ENCODE measurements at regions not wholly inside any gene's neighbourhood (a gene's known extent, or its start where the extent isn't known, plus 50 kb on each side); places are given as distances from the start of the nearest gene placed in this dataset.
A peak's percentile ranks its signal among the peaks of the same experiment; 100 is the strongest.

GRCh38 chr3:144523396-144523795 is 551.8 kb downstream of the DIPK2A start:
- TF ChIP-seq SUZ12 (IDR thresholded peaks at IDR 0.05; ENCODE audit: extremely low read depth, insufficient read depth, insufficient read length) = no peak
- TF ChIP-seq YY1 (IDR thresholded peaks at IDR 0.05; ENCODE audit: insufficient read depth, insufficient read length) = no peak
- no peak for TF ChIP-seq ZNF274 (IDR thresholded peaks at IDR 0.05; ENCODE audit: low read depth, low read length)
- no peak overlapping the region for H3K4me3 ChIP-seq (ENCODE audit: insufficient read length, low read depth)
- H3K36me3 ChIP-seq (ENCODE audit: insufficient read depth, insufficient read length, low read length) = no peaks in the 10 kb centered on the region
- no peak overlapping the region for H3K9ac ChIP-seq (ENCODE audit: insufficient read length, low read depth)
- no peaks in the 10 kb centered on the region for H3K4me1 ChIP-seq (ENCODE audit: insufficient read depth, insufficient read length)
- H3K27me3 ChIP-seq (ENCODE audit: insufficient read depth, insufficient read length) = no peaks in the 10 kb centered on the region
- DNase-seq (ENCODE audit: low read depth, low spot score) = no peak
- no peaks in the 10 kb centered on the region for H3K9me3 ChIP-seq (ENCODE audit: insufficient read depth, low read length)

DNA sequence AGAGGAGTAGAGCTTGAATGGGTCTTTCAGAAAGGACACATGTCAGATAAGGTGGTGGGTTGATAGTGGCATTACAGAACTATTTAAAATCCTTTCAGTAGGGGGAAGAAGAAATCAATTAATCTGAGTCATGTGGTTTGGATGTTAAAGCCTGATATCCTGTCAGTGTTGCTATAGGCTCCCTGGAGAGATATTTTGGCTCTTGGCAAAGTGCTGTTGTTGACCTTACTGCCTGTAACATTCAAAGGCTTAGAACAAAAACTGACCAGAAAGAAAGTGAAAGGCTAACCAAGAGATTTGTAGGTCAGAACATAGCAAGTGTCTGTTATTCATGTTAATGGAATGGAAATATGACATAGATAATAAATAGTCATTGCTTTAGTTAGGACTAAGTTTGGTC is 552.9 kb downstream of the DIPK2A start:
- no peak overlapping the region for H3K4me3 ChIP-seq (ENCODE audit: insufficient read length, low read depth)
- DNase-seq (ENCODE audit: low read depth, low spot score) = no peak
- TF ChIP-seq SUZ12 (IDR thresholded peaks at IDR 0.05; ENCODE audit: extremely low read depth, insufficient read depth, insufficient read length) (no peak), ZNF274 (IDR thresholded peaks at IDR 0.05; ENCODE audit: low read depth, low read length) (no peak), YY1 (IDR thresholded peaks at IDR 0.05; ENCODE audit: insufficient read depth, insufficient read length) (no peak)
- no peaks in the 10 kb centered on the region for H3K27me3 ChIP-seq (ENCODE audit: insufficient read depth, insufficient read length)
- H3K36me3 ChIP-seq (ENCODE audit: insufficient read depth, insufficient read length, low read length) = no peaks in the 10 kb centered on the region
- no peak overlapping the region for H3K9ac ChIP-seq (ENCODE audit: insufficient read length, low read depth)
- H3K9me3 ChIP-seq (ENCODE audit: insufficient read depth, low read length) = no peaks in the 10 kb centered on the region
- H3K4me1 ChIP-seq (ENCODE audit: insufficient read depth, insufficient read length) = no peaks in the 10 kb centered on the region

DNA sequence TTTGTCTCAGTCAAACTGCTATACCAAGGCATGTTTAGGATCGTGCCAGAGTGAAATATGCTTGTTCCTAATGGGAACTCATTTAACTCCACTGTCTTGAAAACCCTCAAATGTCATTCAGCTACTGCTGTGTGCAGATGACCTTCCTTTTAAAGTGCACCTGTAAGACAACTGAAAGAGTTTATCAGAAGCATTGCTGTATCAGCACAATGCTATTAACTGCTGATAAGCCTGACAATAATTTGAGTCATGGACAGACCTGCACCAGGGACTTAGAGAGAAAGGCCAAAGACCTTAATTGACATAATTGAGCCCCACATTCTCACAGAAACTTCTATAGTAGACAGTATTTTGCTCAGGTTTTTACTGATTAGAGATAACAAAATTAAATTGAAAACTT is 557.9 kb downstream of the DIPK2A start:
- Histone ChIP-seq H3K27me3 (ENCODE audit: insufficient read depth, insufficient read length) (no peaks in the 10 kb centered on the region), H3K4me1 (ENCODE audit: insufficient read depth, insufficient read length) (no peaks in the 10 kb centered on the region), H3K9me3 (ENCODE audit: insufficient read depth, low read length) (no peaks in the 10 kb centered on the region), H3K4me3 (ENCODE audit: insufficient read length, low read depth) (no peak overlapping the region), H3K36me3 (ENCODE audit: insufficient read depth, insufficient read length, low read length) (no peaks in the 10 kb centered on the region), H3K9ac (ENCODE audit: insufficient read length, low read depth) (no peak overlapping the region)
- TF ChIP-seq ZNF274 (IDR thresholded peaks at IDR 0.05; ENCODE audit: low read depth, low read length) (no peak), SUZ12 (IDR thresholded peaks at IDR 0.05; ENCODE audit: extremely low read depth, insufficient read depth, insufficient read length) (no peak), YY1 (IDR thresholded peaks at IDR 0.05; ENCODE audit: insufficient read depth, insufficient read length) (no peak)
- no peak for DNase-seq (ENCODE audit: low read depth, low spot score)

DNA sequence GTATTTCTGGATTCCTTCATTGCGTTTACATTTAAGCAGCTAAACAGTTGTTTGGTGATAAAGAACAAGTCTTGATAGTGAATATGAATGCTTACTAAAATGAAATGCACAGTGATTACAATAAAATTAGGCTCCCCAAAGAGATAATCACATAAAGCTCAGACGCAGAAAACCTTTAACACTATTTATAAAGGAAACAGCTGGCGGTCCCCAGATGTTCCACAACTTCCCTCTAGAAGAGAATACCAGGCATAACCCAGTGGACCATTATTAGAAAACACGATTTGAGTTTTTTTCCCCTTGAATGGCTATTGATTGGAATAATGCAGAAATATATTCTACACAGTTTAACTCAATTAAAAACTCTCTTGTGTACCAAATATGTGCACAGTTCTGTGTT is 573.2 kb downstream of the DIPK2A start:
- no peaks in the 10 kb centered on the region for H3K9me3 ChIP-seq (ENCODE audit: insufficient read depth, low read length)
- no peak for DNase-seq (ENCODE audit: low read depth, low spot score)
- TF ChIP-seq SUZ12 (IDR thresholded peaks at IDR 0.05; ENCODE audit: extremely low read depth, insufficient read depth, insufficient read length) (no peak), ZNF274 (IDR thresholded peaks at IDR 0.05; ENCODE audit: low read depth, low read length) (no peak), YY1 (IDR thresholded peaks at IDR 0.05; ENCODE audit: insufficient read depth, insufficient read length) (no peak)
- H3K4me3 ChIP-seq (ENCODE audit: insufficient read length, low read depth) = no peak overlapping the region
- no peaks in the 10 kb centered on the region for H3K27me3 ChIP-seq (ENCODE audit: insufficient read depth, insufficient read length)
- H3K9ac ChIP-seq (ENCODE audit: insufficient read length, low read depth) = no peak overlapping the region
- H3K36me3 ChIP-seq (ENCODE audit: insufficient read depth, insufficient read length, low read length) = no peaks in the 10 kb centered on the region
- no peaks in the 10 kb centered on the region for H3K4me1 ChIP-seq (ENCODE audit: insufficient read depth, insufficient read length)

GRCh38 chr3:144546539-144546938 is 574.9 kb downstream of the DIPK2A start:
- H3K4me1 ChIP-seq (ENCODE audit: insufficient read depth, insufficient read length) = no peaks in the 10 kb centered on the region
- H3K36me3 ChIP-seq (ENCODE audit: insufficient read depth, insufficient read length, low read length) = no peaks in the 10 kb centered on the region
- no peak for DNase-seq (ENCODE audit: low read depth, low spot score)
- no peak overlapping the region for H3K4me3 ChIP-seq (ENCODE audit: insufficient read length, low read depth)
- H3K27me3 ChIP-seq (ENCODE audit: insufficient read depth, insufficient read length) = no peaks in the 10 kb centered on the region
- TF ChIP-seq ZNF274 (IDR thresholded peaks at IDR 0.05; ENCODE audit: low read depth, low read length) (no peak), SUZ12 (IDR thresholded peaks at IDR 0.05; ENCODE audit: extremely low read depth, insufficient read depth, insufficient read length) (no peak), YY1 (IDR thresholded peaks at IDR 0.05; ENCODE audit: insufficient read depth, insufficient read length) (no peak)
- H3K9me3 ChIP-seq (ENCODE audit: insufficient read depth, low read length) = no peaks in the 10 kb centered on the region
- H3K9ac ChIP-seq (ENCODE audit: insufficient read length, low read depth) = no peak overlapping the region

GRCh38 chr3:144548346-144548745 is 576.7 kb downstream of the DIPK2A start:
- no peaks in the 10 kb centered on the region for H3K27me3 ChIP-seq (ENCODE audit: insufficient read depth, insufficient read length)
- no peaks in the 10 kb centered on the region for H3K4me1 ChIP-seq (ENCODE audit: insufficient read depth, insufficient read length)
- no peaks in the 10 kb centered on the region for H3K36me3 ChIP-seq (ENCODE audit: insufficient read depth, insufficient read length, low read length)
- no peak overlapping the region for H3K4me3 ChIP-seq (ENCODE audit: insufficient read length, low read depth)
- H3K9ac ChIP-seq (ENCODE audit: insufficient read length, low read depth) = no peak overlapping the region
- no peak for TF ChIP-seq SUZ12 (IDR thresholded peaks at IDR 0.05; ENCODE audit: extremely low read depth, insufficient read depth, insufficient read length)
- TF ChIP-seq YY1 (IDR thresholded peaks at IDR 0.05; ENCODE audit: insufficient read depth, insufficient read length) = no peak
- no peak for DNase-seq (ENCODE audit: low read depth, low spot score)
- no peaks in the 10 kb centered on the region for H3K9me3 ChIP-seq (ENCODE audit: insufficient read depth, low read length)

DNA sequence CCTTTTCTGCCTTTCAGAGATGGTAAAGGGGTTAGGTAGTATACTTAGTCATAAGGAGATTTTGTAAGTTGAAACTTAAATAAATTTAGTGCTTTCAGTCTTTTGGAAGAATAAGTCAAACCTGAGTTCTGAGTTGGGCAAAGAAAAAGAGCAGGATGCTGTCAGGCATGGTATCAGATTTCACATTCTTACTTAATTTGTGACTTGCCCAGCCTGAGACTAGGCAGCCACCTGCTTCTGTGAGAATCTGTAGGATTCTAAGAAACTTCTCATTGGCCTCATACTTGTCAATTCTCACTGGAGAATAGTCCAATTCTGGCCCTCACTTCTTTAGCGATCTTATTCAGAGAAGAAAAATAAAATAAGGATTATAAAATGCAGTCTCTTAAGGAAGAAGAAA is 577.5 kb downstream of the DIPK2A start:
- TF ChIP-seq SUZ12 (IDR thresholded peaks at IDR 0.05; ENCODE audit: extremely low read depth, insufficient read depth, insufficient read length) = no peak
- no peak for TF ChIP-seq YY1 (IDR thresholded peaks at IDR 0.05; ENCODE audit: insufficient read depth, insufficient read length)
- no peak for TF ChIP-seq ZNF274 (IDR thresholded peaks at IDR 0.05; ENCODE audit: low read depth, low read length)
- Histone ChIP-seq H3K27me3 (ENCODE audit: insufficient read depth, insufficient read length) (no peaks in the 10 kb centered on the region), H3K9me3 (ENCODE audit: insufficient read depth, low read length) (no peaks in the 10 kb centered on the region), H3K4me3 (ENCODE audit: insufficient read length, low read depth) (no peak overlapping the region), H3K4me1 (ENCODE audit: insufficient read depth, insufficient read length) (no peaks in the 10 kb centered on the region), H3K9ac (ENCODE audit: insufficient read length, low read depth) (no peak overlapping the region), H3K36me3 (ENCODE audit: insufficient read depth, insufficient read length, low read length) (no peaks in the 10 kb centered on the region)
- peak; percentile 16 for DNase-seq (ENCODE audit: low read depth, low spot score)

All from NT2/D1 (cell line).